ENCODE measurements at regions not wholly inside any gene's neighbourhood (a gene's known extent, or its start where the extent isn't known, plus 50 kb on each side); places are given as distances from the start of the nearest gene placed in this dataset.

DNA sequence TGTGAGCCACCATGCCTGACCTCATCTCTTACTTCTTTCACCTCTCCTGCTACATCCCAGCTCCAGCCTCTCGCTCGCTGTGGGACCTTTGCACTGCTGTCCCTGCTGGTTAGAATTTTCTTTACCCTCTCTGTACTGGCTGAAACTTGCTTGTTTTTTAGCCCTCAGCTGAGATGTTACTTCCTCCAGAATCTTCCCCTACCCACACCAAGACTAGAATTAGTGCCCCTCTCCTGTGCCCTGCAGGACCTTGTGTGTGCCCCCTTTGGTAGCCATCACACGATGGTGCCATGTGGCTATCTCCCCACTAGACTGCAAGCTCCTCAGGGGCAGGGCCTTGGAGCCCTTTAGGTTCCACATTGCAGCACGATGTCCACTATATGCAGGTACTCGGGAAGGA is 84.1 kb downstream of the AIPL1 start:
- no peak for ATAC-seq (ENCODE audit: low FRiP score)
- Histone ChIP-seq H3K4me3 (ENCODE audit: low read length in 2 of 2) (no peak overlapping the region), H3K9me3 (ENCODE audit: control insufficient read depth, low read length) (peaks cover 5% of the 10 kb centered on the region), H3K4me1 (ENCODE audit: control insufficient read depth in 1 of 2, insufficient read depth in 2 of 2, low read length in 2 of 2) (no peaks in the 10 kb centered on the region), H3K36me3 (ENCODE audit: control insufficient read depth in 1 of 2, insufficient read depth in 2 of 2, low read length in 1 of 2) (no peaks in the 10 kb centered on the region), H3K27ac (ENCODE audit: low read depth in 1 of 2, low read length in 2 of 2) (no peak overlapping the region), H3K27me3 (ENCODE audit: control insufficient read depth in 1 of 2, insufficient read depth in 2 of 2, low read length in 1 of 2) (peaks cover 0 to 3% of the 10 kb centered on the region in 2 donors)
- WGBS, 2 donors: 88 to 93% methylated on average over 5 of the region's 5 CpGs
- DNase-seq: peak in 1 of 2 donors; percentile 2
- intact Hi-C loops (cut with DNase I): no loop called here

DNA sequence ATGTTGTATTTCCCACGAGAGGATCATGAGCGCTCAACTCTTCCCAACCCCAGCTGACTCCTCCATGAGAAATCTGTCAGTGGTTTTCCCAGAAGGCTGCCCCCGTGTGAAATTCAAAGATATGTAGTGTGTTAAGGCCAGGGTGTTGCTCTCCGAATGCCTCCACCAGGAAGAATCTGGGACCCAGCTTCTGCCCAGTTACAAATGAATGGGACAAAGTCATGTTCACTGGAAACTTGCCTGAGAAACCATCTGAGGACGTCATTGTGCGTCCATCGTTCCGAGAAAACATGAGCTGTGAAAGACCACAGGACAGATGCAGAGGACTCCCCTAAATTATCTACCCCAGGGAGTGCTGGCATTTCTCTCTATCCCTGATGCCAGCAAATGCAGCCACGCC is 86.0 kb downstream of the AIPL1 start:
- ATAC-seq (ENCODE audit: low FRiP score): no peak
- intact Hi-C loops (cut with DNase I): no loop called here
- no peak overlapping the region for H3K4me3 ChIP-seq (ENCODE audit: low read length in 2 of 2)
- H3K9me3 ChIP-seq (ENCODE audit: control insufficient read depth, low read length): peaks cover 5% of the 10 kb centered on the region
- 68 to 72% methylated on average over 9 of the region's 9 CpGs for WGBS, 2 donors
- peaks cover 0 to 3% of the 10 kb centered on the region in 2 donors for H3K27me3 ChIP-seq (ENCODE audit: control insufficient read depth in 1 of 2, insufficient read depth in 2 of 2, low read length in 1 of 2)
- no peaks in the 10 kb centered on the region for H3K4me1 ChIP-seq (ENCODE audit: control insufficient read depth in 1 of 2, insufficient read depth in 2 of 2, low read length in 2 of 2)
- DNase-seq: no peak
- H3K27ac ChIP-seq (ENCODE audit: low read depth in 1 of 2, low read length in 2 of 2): no peak overlapping the region
- no peaks in the 10 kb centered on the region for H3K36me3 ChIP-seq (ENCODE audit: control insufficient read depth in 1 of 2, insufficient read depth in 2 of 2, low read length in 1 of 2)

DNA sequence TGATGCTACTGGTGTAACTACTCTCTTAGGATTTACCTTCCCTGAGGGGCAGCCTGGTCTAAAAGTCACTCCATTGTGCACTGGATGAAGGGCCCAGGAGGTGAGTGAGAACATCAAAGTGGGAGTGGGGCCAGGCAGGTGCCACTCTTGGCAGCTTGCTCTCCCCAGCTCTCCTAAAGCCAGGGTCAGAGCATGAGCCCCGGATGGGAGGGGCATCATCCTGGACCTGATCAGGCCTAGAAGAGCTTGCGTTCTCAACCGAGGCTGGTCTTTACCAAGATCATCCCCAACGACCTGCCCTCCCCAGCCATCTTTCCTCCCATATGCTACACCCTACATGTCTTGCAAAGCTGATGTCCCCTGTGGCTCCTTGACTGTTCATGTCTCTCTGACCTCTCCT is 87.1 kb downstream of the AIPL1 start:
- Histone ChIP-seq H3K9me3 (ENCODE audit: control insufficient read depth, low read length) (no peaks in the 10 kb centered on the region), H3K4me3 (ENCODE audit: low read length in 2 of 2) (no peak overlapping the region), H3K27me3 (ENCODE audit: control insufficient read depth in 1 of 2, insufficient read depth in 2 of 2, low read length in 1 of 2) (no peaks in the 10 kb centered on the region), H3K27ac (ENCODE audit: low read depth in 1 of 2, low read length in 2 of 2) (no peak overlapping the region), H3K4me1 (ENCODE audit: control insufficient read depth in 1 of 2, insufficient read depth in 2 of 2, low read length in 2 of 2) (no peaks in the 10 kb centered on the region), H3K36me3 (ENCODE audit: control insufficient read depth in 1 of 2, insufficient read depth in 2 of 2, low read length in 1 of 2) (no peaks in the 10 kb centered on the region)
- ATAC-seq (ENCODE audit: low FRiP score) (no peak), DNase-seq (peak in 1 of 2 donors; percentile 39)
- intact Hi-C loops (cut with DNase I): no loop called here
- WGBS, 2 donors: 75 to 76% methylated on average over 4 of the region's 4 CpGs

DNA sequence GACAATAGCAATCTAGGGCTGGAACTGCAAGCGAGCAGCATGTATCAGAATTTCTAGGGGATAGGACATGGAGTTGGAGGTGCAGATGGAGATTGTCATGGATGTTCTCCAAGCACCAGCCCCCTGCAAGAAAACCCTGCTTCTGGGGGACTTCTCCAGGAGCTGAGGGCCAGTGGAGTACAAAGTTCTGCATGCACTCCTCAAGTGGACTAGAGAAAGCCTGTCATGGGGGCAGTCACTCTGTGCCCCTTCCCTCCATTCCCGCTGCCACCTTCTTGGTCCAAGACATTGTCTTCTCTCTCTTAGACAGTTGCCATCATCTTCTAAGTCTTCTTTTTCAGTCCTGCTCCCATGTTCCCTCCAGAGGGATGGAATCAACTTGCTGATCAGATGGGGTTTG is 87.9 kb downstream of the AIPL1 start:
- Histone ChIP-seq H3K4me3 (ENCODE audit: low read length in 2 of 2) (no peak overlapping the region), H3K27me3 (ENCODE audit: control insufficient read depth in 1 of 2, insufficient read depth in 2 of 2, low read length in 1 of 2) (no peaks in the 10 kb centered on the region), H3K9me3 (ENCODE audit: control insufficient read depth, low read length) (no peaks in the 10 kb centered on the region), H3K27ac (ENCODE audit: low read depth in 1 of 2, low read length in 2 of 2) (no peak overlapping the region), H3K36me3 (ENCODE audit: control insufficient read depth in 1 of 2, insufficient read depth in 2 of 2, low read length in 1 of 2) (no peaks in the 10 kb centered on the region), H3K4me1 (ENCODE audit: control insufficient read depth in 1 of 2, insufficient read depth in 2 of 2, low read length in 2 of 2) (no peaks in the 10 kb centered on the region)
- intact Hi-C loops (cut with DNase I): no loop called here
- ATAC-seq (ENCODE audit: low FRiP score): no peak
- DNase-seq: peak in 1 of 2 donors; percentile 28
- 89 to 90% methylated on average over 2 of the region's 2 CpGs for WGBS, 2 donors

DNA sequence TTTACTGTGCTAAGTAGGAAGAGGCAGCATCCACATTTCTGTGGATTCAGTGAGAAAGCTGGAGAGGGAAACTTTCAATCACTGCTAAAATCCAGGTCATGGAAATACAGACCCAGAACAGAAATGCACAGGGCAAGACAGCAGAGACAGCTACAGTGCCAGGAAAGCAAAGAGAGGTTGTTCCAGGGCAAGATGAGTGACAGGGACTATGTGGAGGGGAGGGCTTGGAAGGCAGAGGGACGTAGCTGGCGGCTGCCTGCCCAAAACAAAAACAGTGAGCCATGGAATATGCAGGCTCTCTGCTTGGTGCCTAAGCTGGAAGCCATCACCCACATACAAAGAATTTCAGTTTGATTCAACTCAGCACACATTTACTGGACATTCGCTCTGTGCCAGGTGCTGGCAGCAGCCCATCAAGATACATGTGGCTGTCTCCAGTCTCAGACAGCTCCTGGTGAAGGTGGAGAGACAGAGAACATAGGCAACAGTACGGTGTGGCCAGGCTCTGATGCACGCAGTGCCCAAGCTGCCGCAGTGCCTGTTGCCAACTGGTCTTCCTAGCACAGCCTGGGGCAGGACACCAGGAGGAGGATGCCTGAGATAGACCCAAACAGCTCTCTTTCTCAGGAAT is 88.7 kb downstream of the AIPL1 start:
- peak in 1 of 2 donors; percentile 22 for DNase-seq
- Histone ChIP-seq H3K27me3 (ENCODE audit: control insufficient read depth in 1 of 2, insufficient read depth in 2 of 2, low read length in 1 of 2) (no peaks in the 10 kb centered on the region), H3K36me3 (ENCODE audit: control insufficient read depth in 1 of 2, insufficient read depth in 2 of 2, low read length in 1 of 2) (no peaks in the 10 kb centered on the region), H3K4me1 (ENCODE audit: control insufficient read depth in 1 of 2, insufficient read depth in 2 of 2, low read length in 2 of 2) (no peaks in the 10 kb centered on the region), H3K27ac (ENCODE audit: low read depth in 1 of 2, low read length in 2 of 2) (no peak overlapping the region), H3K9me3 (ENCODE audit: control insufficient read depth, low read length) (no peaks in the 10 kb centered on the region), H3K4me3 (ENCODE audit: low read length in 2 of 2) (no peak overlapping the region)
- no peak for ATAC-seq (ENCODE audit: low FRiP score)
- intact Hi-C loops (cut with DNase I): no loop called here
- WGBS, 2 donors: 58 to 62% methylated on average over 6 of the region's 6 CpGs

DNA sequence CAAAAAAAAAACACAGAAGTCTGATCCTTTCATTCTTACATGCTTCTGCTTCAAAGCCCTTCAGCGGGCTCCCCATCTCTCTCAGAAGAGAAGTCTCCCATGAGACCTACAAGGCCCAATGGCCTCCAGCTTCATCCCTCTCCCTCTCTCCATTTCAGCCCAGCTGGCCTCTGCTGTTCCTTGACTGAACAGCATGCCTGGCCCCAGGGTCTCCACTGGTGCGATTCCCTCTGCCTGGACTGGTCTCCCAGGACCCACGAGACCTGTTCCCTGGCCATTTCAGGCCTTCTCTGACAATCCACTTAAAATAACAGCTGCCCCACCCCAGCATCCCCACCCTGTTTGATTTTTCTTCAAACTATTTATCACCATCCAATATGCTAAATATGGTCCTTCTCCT is 91.2 kb downstream of the AIPL1 start:
- no peak for DNase-seq
- no peaks in the 10 kb centered on the region for H3K9me3 ChIP-seq (ENCODE audit: control insufficient read depth, low read length)
- intact Hi-C loops (cut with DNase I): no loop called here
- no peaks in the 10 kb centered on the region for H3K4me1 ChIP-seq (ENCODE audit: control insufficient read depth in 1 of 2, insufficient read depth in 2 of 2, low read length in 2 of 2)
- 75 to 79% methylated on average over 3 of the region's 3 CpGs for WGBS, 2 donors
- no peak for ATAC-seq (ENCODE audit: low FRiP score)
- H3K27me3 ChIP-seq (ENCODE audit: control insufficient read depth in 1 of 2, insufficient read depth in 2 of 2, low read length in 1 of 2): no peaks in the 10 kb centered on the region
- H3K27ac ChIP-seq (ENCODE audit: low read depth in 1 of 2, low read length in 2 of 2): no peak overlapping the region
- no peak overlapping the region for H3K4me3 ChIP-seq (ENCODE audit: low read length in 2 of 2)
- no peaks in the 10 kb centered on the region for H3K36me3 ChIP-seq (ENCODE audit: control insufficient read depth in 1 of 2, insufficient read depth in 2 of 2, low read length in 1 of 2)

DNA sequence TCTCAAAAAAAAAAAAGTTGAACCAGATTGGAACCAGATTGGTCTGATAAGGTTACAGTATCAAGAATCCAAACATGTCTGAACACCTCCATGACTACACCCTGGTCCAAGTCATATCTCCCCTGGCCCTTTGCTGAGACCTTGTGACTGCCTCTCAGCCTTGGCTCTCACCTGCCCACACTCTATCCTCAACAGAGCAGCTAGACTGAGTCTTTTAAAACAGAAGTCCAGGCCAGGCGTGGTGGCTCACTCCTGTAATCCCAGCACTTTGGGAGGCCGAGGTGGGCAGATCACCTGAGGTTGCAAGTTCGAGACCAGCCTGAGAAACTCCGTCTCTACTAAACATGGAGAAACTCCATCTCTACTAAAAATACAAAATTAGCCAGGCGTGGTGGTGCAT is 91.7 kb downstream of the AIPL1 start:
- H3K9me3 ChIP-seq (ENCODE audit: control insufficient read depth, low read length): no peaks in the 10 kb centered on the region
- no peaks in the 10 kb centered on the region for H3K4me1 ChIP-seq (ENCODE audit: control insufficient read depth in 1 of 2, insufficient read depth in 2 of 2, low read length in 2 of 2)
- no peak overlapping the region for H3K4me3 ChIP-seq (ENCODE audit: low read length in 2 of 2)
- no peaks in the 10 kb centered on the region for H3K27me3 ChIP-seq (ENCODE audit: control insufficient read depth in 1 of 2, insufficient read depth in 2 of 2, low read length in 1 of 2)
- no peaks in the 10 kb centered on the region for H3K36me3 ChIP-seq (ENCODE audit: control insufficient read depth in 1 of 2, insufficient read depth in 2 of 2, low read length in 1 of 2)
- DNase-seq: no peak
- H3K27ac ChIP-seq (ENCODE audit: low read depth in 1 of 2, low read length in 2 of 2): no peak overlapping the region
- 81 to 87% methylated on average over 5 of the region's 5 CpGs for WGBS, 2 donors
- intact Hi-C loops (cut with DNase I): no loop called here
- no peak for ATAC-seq (ENCODE audit: low FRiP score)

DNA sequence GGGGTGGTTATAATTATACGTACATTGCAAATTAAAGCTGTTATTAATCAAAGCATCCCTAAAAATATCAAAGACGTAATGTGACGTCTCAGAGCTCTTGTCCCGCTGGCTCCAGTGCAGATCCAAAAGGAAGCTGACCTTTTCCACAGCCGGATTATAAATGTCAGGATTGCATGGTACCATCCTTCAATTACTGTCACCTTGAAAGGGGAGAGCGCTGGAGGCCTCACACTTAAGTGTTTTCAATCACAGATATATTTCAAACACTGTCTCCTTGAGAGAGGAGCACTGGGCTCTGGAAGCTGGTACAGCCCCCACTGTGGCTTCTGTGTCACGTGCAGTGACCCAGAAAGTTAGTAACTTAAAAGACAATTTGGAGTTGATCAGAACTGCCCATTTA is 94.2 kb downstream of the AIPL1 start:
- DNase-seq (no peak), ATAC-seq (ENCODE audit: low FRiP score) (no peak)
- no peaks in the 10 kb centered on the region for H3K36me3 ChIP-seq (ENCODE audit: control insufficient read depth in 1 of 2, insufficient read depth in 2 of 2, low read length in 1 of 2)
- no peaks in the 10 kb centered on the region for H3K4me1 ChIP-seq (ENCODE audit: control insufficient read depth in 1 of 2, insufficient read depth in 2 of 2, low read length in 2 of 2)
- no peak overlapping the region for H3K4me3 ChIP-seq (ENCODE audit: low read length in 2 of 2)
- intact Hi-C loops (cut with DNase I): no loop called here
- no peak overlapping the region for H3K27ac ChIP-seq (ENCODE audit: low read depth in 1 of 2, low read length in 2 of 2)
- H3K27me3 ChIP-seq (ENCODE audit: control insufficient read depth in 1 of 2, insufficient read depth in 2 of 2, low read length in 1 of 2): no peaks in the 10 kb centered on the region
- 23 to 39% methylated on average over 7 of the region's 7 CpGs for WGBS, 2 donors
- no peaks in the 10 kb centered on the region for H3K9me3 ChIP-seq (ENCODE audit: control insufficient read depth, low read length)

DNA sequence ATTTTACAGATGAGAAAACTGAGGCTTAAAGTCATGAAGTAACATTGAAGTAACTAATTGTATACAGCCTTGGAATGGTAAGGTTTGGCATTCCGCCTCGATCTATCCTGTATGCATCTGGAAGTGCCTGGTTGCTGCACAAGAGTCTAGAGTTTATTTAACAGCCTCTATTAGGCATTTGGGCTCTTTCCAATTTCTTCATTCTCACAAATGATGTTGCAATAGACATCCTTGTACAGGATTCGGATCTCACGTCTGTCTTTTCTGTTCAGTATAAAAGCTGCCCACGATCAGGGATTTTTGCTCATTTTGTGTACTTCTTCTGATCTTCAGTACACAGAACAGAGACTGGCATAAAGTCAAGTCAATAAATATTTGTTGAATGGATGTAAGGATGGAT is 100.5 kb downstream of the AIPL1 start:
- H3K4me1 ChIP-seq (ENCODE audit: control insufficient read depth in 1 of 2, insufficient read depth in 2 of 2, low read length in 2 of 2): no peaks in the 10 kb centered on the region
- no peaks in the 10 kb centered on the region for H3K36me3 ChIP-seq (ENCODE audit: control insufficient read depth in 1 of 2, insufficient read depth in 2 of 2, low read length in 1 of 2)
- H3K27me3 ChIP-seq (ENCODE audit: control insufficient read depth in 1 of 2, insufficient read depth in 2 of 2, low read length in 1 of 2): no peaks in the 10 kb centered on the region
- H3K27ac ChIP-seq (ENCODE audit: low read depth in 1 of 2, low read length in 2 of 2): no peak overlapping the region
- intact Hi-C loops (cut with DNase I): no loop called here
- DNase-seq (no peak), ATAC-seq (ENCODE audit: low FRiP score) (no peak)
- 84 to 87% methylated on average over 5 of the region's 5 CpGs for WGBS, 2 donors
- H3K9me3 ChIP-seq (ENCODE audit: control insufficient read depth, low read length): no peaks in the 10 kb centered on the region
- no peak overlapping the region for H3K4me3 ChIP-seq (ENCODE audit: low read length in 2 of 2)

Data from aorta (tissue), 5 donors.